Adrenal gland (tissue), 5 donors: ENCODE measurements at regions not wholly inside any gene's neighbourhood (a gene's known extent, or its start where the extent isn't known, plus 50 kb on each side); places are given as distances from the start of the nearest gene placed in this dataset.

ENCODE experiments used
- CTCF ChIP-seq, 6 experiments: fragments of 450-650 bp in 4 of 6; fragments of 200-600 bp in 2 of 6; sonication (generic) in 1 of 6; IDR thresholded peaks; 1 replicate in 5 of 6; 2 replicates in 1 of 6; pipeline versions ENCODE4 v1.5.1 to v1.8.0; 2016 to 2021; ENCODE audit warnings: antibody characterized with exemption in 6 of 6, mild to moderate bottlenecking in 2 of 6, moderate library complexity in 1 of 6
- POLR2A ChIP-seq, 2 donors: fragments of 450-650 bp; IDR thresholded peaks; one replicate each; pipeline ENCODE4 v1.6.1; 2017; ENCODE audit warnings: antibody characterized with exemption in 2 of 2, mild to moderate bottlenecking in 2 of 2, moderate library complexity in 1 of 2
- donor health status: DM: no; HTN: no; CAD: no.

GRCh38 chr20:11841972-11842461 lies 75.7 kb upstream of the BTBD3 start:
- TF ChIP-seq CTCF (IDR thresholded peaks at IDR 0.05) (no peak), POLR2A (IDR thresholded peaks at IDR 0.05) (no peak)
